ENCODE measurements at regions not wholly inside any gene's neighbourhood (a gene's known extent, or its start where the extent isn't known, plus 50 kb on each side); places are given as distances from the start of the nearest gene placed in this dataset.

GRCh38 chr12:92458996-92459395 lies 243.8 kb upstream of the PLEKHG7 start:
- no peak for TF ChIP-seq CTCF (IDR thresholded peaks at IDR 0.05)
- no peak for TF ChIP-seq POLR2A (IDR thresholded peaks at IDR 0.05)

Measured in heart left ventricle (tissue), 13 donors.